ENCODE measurements at regions not wholly inside any gene's neighbourhood (a gene's known extent, or its start where the extent isn't known, plus 50 kb on each side); places are given as distances from the start of the nearest gene placed in this dataset.

DNA sequence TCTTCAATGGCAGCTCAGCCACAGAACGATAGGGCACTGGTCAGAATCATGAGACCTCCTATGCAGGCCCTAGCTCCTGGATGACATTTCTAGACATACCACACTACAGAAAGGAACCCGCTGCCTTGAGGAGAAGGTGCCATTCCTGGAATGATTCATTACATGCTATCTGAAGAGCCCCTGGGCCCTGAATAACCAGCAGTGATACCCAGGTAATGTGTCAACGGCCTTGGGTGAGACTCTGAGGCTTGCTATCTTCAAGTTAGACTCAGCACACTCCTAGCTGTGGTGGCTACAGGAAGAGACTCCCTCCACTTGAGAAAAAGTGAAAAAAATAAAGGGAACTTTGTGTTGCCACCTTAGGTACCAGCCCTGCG, 161.2 kb upstream of the GRIA4 start (continued):
- TF ChIP-seq, protein P1, sequence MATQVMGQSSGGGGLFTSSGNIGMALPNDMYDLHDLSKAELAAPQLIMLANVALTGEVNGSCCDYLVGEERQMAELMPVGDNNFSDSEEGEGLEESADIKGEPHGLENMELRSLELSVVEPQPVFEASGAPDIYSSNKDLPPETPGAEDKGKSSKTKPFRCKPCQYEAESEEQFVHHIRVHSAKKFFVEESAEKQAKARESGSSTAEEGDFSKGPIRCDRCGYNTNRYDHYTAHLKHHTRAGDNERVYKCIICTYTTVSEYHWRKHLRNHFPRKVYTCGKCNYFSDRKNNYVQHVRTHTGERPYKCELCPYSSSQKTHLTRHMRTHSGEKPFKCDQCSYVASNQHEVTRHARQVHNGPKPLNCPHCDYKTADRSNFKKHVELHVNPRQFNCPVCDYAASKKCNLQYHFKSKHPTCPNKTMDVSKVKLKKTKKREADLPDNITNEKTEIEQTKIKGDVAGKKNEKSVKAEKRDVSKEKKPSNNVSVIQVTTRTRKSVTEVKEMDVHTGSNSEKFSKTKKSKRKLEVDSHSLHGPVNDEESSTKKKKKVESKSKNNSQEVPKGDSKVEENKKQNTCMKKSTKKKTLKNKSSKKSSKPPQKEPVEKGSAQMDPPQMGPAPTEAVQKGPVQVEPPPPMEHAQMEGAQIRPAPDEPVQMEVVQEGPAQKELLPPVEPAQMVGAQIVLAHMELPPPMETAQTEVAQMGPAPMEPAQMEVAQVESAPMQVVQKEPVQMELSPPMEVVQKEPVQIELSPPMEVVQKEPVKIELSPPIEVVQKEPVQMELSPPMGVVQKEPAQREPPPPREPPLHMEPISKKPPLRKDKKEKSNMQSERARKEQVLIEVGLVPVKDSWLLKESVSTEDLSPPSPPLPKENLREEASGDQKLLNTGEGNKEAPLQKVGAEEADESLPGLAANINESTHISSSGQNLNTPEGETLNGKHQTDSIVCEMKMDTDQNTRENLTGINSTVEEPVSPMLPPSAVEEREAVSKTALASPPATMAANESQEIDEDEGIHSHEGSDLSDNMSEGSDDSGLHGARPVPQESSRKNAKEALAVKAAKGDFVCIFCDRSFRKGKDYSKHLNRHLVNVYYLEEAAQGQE (IDR thresholded peaks at IDR 0.05; ENCODE audit: low read depth) = no peak

DNA sequence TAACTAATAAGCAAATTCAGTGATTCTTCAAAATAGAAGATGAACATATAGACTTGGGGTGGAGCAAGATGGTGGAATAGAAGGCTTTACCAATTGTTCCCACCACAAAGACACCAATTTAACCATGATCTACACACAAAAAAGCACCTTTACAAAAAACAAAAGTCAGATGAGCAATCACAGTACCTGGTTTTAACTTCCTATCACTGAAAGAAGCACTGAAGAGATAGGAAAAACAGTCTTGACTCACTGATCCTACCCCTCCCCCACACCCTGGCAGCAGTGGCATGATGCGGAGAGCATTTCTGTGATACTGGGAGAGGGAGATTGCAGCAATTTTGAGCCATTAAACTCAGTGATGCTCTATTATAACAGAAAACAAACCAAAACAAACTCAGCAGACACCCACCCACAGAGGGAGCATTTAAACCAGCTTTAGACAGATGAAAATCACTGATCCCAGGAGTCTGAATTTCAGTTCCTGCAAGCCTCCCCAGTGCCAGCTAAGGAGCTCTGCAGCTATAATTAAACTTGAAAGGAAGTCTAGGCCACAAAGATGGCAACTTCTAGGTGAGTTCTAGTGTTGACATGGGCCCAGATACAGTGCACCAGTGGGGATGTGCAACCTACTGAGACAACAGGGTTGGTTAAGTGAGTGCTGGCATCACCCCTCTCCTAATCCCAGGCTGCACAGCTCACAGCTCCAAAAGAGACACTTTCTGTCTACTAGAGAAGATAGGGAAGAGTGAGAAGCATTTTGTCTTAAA, 161.8 kb upstream of the GRIA4 start:
- Histone ChIP-seq H3K9me3 (ENCODE audit: control insufficient read depth in 1 of 2, insufficient read depth in 1 of 2, low read depth in 1 of 2, low read length in 2 of 2) (no peaks in the 10 kb centered on the region), H3K27me3 (ENCODE audit: insufficient read depth, low read length) (no peaks in the 10 kb centered on the region), H3K4me1 (ENCODE audit: control insufficient read depth in 1 of 2, insufficient read depth in 2 of 2, low read length in 2 of 2) (no peaks in the 10 kb centered on the region), H3K9me2 (ENCODE audit: insufficient read depth) (no peaks in the 10 kb centered on the region), H4K20me1 (ENCODE audit: insufficient read depth) (no peaks in the 10 kb centered on the region), H3K36me3 (ENCODE audit: control insufficient read depth in 1 of 2, insufficient read depth in 2 of 2, low read length in 2 of 2) (no peaks in the 10 kb centered on the region), H2AFZ (ENCODE audit: low read depth, low read length, poor library complexity, severe bottlenecking) (no peak overlapping the region), H3K4me2 (ENCODE audit: low read length) (no peak overlapping the region), H3K4me3 (replicated peaks in 1 of 2; ENCODE audit: low read depth in 1 of 2, low read length in 2 of 2) (no peak overlapping the region), H3K79me2 (ENCODE audit: insufficient read depth, low read length) (no peaks in the 10 kb centered on the region), H3K27ac (ENCODE audit: low read depth, low read length) (no peak overlapping the region), H3K9ac (ENCODE audit: low read length) (no peak overlapping the region)
- DNase-seq (ENCODE audit: low read depth, low spot score) (no peak), ATAC-seq (no peak)
- intact Hi-C loops (cut with micrococcal nuclease) = no loop called here
- RAD21 ChIA-PET (ENCODE audit: low non-redundant PET in 1 of 2, low total read pairs in 2 of 2, uncharacterized antibody in 2 of 2, unreplicated experiment in 2 of 2) = no interaction called here
- POLR2A ChIA-PET = no interaction called here
- CTCF ChIA-PET = no interaction called here
- no TSS peak for BruUV-seq (replicated peaks)
- TF ChIP-seq SIN3A (IDR thresholded peaks at IDR 0.05; ENCODE audit: low read depth) (no peak), SP1 (IDR thresholded peaks at IDR 0.05; ENCODE audit: low read depth) (no peak), EGR1 (IDR thresholded peaks at IDR 0.05; ENCODE audit: low read depth) (no peak), RAD21 (IDR thresholded peaks at IDR 0.05; ENCODE audit: low read depth) (no peak), YY1 (IDR thresholded peaks at IDR 0.05; ENCODE audit: extremely low read depth, insufficient replicate concordance, low read depth, low read length) (no peak), ELF1 (IDR thresholded peaks at IDR 0.05; ENCODE audit: borderline replicate concordance, low read depth) (no peak), JUND (IDR thresholded peaks at IDR 0.05) (no peak), EZH2 (IDR thresholded peaks at IDR 0.05) (no peak), POLR2A (IDR thresholded peaks at IDR 0.05; ENCODE audit: borderline replicate concordance, extremely low read depth, insufficient read depth, insufficient read length) (no peak), TCF7L2 (IDR thresholded peaks at IDR 0.05; ENCODE audit: borderline replicate concordance, extremely low read depth, insufficient read depth, insufficient read length) (no peak), POLR2AphosphoS5 (IDR thresholded peaks at IDR 0.05; ENCODE audit: low read depth, low read length) (no peak), ZFX (IDR thresholded peaks at IDR 0.05) (no peak), CEBPB (IDR thresholded peaks at IDR 0.05; ENCODE audit: low read depth) (no peak), ZNF274 (IDR thresholded peaks at IDR 0.05; ENCODE audit: low read depth, low read length) (no peak)
- TF ChIP-seq, protein P2, sequence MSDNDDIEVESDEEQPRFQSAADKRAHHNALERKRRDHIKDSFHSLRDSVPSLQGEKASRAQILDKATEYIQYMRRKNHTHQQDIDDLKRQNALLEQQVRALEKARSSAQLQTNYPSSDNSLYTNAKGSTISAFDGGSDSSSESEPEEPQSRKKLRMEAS (IDR thresholded peaks at IDR 0.05) = no peak
- TF ChIP-seq, protein P3, sequence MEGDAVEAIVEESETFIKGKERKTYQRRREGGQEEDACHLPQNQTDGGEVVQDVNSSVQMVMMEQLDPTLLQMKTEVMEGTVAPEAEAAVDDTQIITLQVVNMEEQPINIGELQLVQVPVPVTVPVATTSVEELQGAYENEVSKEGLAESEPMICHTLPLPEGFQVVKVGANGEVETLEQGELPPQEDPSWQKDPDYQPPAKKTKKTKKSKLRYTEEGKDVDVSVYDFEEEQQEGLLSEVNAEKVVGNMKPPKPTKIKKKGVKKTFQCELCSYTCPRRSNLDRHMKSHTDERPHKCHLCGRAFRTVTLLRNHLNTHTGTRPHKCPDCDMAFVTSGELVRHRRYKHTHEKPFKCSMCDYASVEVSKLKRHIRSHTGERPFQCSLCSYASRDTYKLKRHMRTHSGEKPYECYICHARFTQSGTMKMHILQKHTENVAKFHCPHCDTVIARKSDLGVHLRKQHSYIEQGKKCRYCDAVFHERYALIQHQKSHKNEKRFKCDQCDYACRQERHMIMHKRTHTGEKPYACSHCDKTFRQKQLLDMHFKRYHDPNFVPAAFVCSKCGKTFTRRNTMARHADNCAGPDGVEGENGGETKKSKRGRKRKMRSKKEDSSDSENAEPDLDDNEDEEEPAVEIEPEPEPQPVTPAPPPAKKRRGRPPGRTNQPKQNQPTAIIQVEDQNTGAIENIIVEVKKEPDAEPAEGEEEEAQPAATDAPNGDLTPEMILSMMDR (IDR thresholded peaks at IDR 0.05 in 2 of 3, conservative IDR thresholded peaks at IDR 0.05 in 1 of 3; ENCODE audit: borderline replicate concordance in 1 of 3, insufficient read depth in 1 of 3, low read depth in 2 of 3, low read length in 2 of 3) = no peak
- TF ChIP-seq, protein P4, sequence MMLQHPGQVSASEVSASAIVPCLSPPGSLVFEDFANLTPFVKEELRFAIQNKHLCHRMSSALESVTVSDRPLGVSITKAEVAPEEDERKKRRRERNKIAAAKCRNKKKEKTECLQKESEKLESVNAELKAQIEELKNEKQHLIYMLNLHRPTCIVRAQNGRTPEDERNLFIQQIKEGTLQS (IDR thresholded peaks at IDR 0.05) = no peak

Measured in HCT116 (cell line).